Activated CD4-positive, CD25-positive, alpha-beta regulatory T cell treated with anti-CD3 and anti-CD28 coated beads, Interleukin-2, amount 50 U/mL, for 24 hours (primary cell): ENCODE measurements at regions not wholly inside any gene's neighbourhood (a gene's known extent, or its start where the extent isn't known, plus 50 kb on each side); places are given as distances from the start of the nearest gene placed in this dataset.

ENCODE experiments used
- ATAC-seq, 2 donors: fragments of 150-1000 bp; cut with Tn5 transposase; one replicate each; pipeline ENCODE4 v1.10.0; 2021; ENCODE audit warnings: mild to moderate bottlenecking in 1 of 2, moderate library complexity in 1 of 2

DNA sequence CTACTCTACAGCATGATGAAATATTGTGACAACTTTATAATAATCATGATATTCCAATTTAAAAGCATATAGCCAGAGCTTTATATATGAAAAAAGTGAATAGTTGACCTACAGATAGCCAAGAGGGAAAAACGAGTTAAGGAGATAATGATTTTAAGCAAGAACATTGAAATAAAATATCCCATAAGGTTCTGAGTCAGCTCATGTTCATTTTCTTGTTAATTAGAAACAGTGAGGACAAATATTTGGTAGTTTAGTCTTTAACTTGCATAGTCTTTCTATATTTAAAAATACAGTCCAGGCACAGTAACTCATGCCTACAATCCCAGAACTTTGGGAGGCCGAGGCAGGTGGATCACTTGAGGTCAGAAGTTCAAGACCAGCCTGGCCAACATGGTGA, 55.8 kb upstream of the CDH6 start:
- no peak for ATAC-seq

DNA sequence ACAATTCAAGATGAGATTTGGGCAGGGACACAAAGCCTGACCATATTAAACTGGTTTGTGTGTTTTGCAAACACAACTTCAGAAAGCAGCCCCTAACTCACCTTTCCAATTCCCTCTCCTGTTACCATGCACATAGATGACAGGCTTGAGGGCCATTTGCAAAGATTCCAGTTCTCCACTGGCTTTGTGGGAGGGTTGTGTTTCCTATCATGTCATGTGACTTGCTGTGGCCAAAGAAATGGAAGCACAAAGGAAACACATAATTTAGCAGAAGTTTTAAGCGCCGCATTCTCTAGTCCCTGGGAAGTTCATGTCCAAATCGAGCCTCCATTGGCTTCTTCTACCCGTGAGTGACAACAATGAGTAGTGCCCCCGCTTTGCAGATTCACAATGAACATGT, 57.9 kb upstream of the CDH6 start:
- ATAC-seq = no peak

DNA sequence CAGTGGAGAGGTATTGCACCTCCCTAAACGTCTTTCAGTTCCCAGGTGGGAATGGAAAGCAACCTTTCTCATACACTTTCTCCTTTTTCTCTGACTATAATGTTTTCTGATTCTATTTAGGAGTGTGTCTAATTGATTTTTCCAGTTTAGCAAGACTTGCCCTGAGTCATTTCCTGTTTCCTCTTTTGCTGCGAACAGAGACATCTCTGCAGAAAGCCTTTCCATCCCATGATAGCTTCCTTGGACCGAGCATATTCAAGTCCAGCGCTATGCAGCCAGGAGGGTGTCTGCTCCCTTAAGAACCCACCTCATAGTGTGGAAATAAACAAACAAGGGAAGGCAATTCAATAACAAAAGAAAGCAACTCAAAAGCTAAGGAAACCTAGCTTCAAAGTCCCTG, 60.0 kb upstream of the CDH6 start:
- no peak for ATAC-seq

DNA sequence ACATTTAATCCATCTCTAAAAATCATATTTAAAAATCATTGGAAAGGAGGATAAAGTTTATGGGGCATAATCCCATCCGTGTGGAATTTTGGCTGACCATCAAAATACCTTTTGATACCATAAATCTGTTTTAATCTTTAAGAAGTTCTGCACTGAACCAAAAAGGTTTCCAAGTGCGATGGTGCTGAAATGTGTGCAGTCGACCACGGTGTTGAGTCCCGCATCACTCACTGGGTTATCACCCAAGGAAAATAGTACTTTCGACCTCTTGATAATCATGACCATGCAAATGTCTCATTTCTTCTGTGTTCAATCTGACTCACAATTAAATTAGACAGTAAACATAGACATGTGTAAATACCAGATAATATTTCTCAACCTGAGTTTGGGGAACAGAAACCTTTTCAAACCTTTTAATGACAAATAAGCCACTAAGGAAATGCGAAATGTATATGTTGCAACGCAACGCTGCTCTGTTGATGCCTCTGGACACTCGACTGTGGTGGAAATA, 62.0 kb upstream of the CDH6 start:
- ATAC-seq = no peak

DNA sequence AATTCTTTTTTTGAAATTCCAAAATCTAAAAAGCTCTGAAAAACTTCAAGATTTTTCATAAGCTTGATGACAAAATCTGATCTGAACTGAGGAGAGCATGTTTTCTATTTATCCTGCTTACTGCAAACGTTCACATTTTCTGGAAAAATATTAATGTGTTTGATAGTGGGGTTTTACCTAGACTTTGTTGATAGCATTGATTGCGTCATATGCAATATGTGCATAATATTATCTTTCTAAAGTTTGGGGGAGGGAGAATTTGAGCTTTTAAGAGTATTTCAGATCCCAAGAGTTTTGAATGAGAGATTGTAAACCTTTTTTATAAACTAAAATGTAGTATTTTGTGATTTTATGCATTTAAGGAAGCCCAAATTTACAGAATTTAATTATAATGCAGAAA, 62.8 kb upstream of the CDH6 start:
- no peak for ATAC-seq

DNA sequence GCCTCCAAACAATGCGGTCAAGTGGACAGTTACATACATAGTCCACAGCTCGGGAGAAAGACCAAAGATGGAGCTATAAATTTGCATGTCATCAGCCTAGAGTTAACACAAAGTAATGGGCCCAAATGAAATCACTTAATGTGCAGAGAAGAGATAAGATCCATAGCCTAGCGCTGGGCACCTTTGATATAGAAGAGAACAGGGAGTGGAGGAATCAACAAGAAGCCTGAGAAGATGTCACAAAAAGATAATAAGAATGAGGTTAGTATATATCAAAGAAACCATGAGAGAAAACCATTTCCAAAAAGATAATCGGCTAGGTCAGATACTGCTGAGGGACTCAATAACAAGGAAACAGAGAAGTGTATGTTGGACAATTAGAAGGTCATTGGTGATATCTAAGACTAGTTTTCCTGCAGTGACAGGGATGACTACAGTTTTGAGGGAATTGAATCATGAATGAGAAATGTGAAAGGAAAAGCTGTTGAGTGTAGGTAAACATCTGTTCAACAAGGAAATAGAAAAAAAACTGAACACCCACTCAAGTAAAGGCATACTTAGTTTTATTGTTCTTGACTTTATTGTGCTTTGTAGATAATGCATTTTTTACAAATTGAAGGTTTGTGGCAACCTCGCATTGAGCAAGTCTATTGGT, 68.7 kb upstream of the CDH6 start:
- ATAC-seq = no peak

DNA sequence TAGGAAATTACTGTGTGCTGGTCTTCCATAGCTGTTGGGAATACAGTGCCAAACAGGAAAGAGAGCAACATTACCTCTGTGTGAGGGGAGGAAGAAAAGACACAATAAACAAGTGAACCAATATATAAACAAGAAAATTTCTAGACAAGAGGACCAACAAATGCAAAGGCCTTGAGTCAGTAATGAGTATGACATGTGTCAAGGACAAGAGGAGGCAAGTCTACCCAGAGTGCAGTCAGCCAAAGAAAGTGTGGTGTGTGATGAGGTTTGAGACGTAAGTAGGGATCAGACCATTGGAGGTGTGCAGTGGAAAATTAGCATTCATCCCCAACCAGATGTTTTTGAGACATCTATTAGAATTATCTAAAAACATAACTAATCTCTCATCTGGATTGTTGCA, 69.5 kb upstream of the CDH6 start:
- no peak for ATAC-seq

DNA sequence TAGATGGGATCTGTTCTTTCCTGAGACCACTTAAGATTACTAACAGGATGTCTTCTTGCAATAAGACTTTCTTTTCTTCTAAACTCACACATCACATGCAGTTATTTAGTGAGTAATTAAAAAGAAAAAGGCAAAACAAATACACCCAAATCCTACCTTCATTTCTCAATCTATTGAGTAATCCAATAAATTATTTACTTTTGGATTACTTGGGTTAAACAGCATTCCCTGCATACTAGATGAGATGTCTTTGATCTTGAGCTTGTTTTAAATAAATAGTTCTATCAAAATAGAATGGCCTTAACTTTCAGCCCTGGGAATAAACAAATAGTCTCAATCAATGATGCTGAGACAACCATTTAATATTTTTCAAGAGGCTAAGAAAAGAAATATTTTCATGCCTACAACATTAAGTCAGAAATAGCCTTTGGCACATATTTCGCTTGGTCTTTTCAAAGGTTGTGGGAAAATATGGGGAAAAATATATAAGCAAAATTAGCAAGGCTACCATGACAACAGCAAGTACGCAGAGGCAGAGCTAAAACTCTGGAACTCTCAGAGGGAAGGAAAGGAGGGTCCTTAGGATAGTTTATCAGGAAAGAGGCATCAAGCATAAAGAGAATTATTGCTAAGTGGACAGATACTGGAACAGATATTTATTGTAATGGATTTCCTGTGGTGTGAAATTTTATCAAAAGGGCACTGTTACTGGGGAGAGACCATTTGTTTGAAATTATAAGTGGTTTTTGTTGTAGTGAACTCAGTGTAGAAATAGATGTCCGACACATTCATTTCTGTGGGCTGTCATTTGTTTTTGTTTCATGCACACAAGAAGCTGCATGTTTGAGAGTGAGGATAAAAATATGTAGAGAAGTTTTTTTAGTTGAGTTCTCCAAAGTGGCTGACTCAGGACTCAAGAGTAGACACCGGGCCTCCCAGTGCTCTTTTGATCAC, 70.2 kb upstream of the CDH6 start:
- ATAC-seq = no peak

DNA sequence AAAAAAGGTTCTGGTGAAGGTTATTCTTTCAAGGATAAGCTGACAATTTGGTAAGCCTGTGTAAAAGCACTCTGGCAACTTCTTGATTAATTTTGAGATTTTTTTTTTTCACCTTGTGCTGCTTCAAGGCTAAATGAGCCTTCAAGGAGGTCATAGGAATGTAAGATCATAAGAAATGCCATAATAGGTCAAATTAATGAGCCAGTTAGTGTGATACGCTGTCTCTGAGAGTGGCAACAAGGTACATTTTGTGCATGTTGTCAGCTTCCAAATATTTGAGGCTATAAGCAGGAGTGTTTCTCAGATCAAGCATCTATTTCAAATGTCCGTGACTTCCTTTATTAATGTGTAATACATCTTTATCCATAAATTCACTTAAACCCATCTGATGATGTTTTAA, 72.3 kb upstream of the CDH6 start:
- no peak for ATAC-seq

DNA sequence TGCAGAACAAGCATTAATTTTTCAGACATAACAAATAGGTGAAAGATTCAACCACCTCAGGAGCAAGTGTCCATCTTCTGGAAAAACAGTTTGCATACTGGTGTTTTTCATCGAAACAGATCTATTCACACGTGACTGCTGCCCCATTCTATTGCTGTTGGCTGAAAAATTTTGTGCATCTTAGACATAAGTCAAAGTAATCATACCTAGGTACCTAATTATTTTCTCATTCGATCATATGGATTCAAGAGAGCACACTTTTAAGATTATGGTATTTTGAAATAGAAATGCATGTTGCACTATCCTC, 72.9 kb upstream of the CDH6 start:
- ATAC-seq = no peak

DNA sequence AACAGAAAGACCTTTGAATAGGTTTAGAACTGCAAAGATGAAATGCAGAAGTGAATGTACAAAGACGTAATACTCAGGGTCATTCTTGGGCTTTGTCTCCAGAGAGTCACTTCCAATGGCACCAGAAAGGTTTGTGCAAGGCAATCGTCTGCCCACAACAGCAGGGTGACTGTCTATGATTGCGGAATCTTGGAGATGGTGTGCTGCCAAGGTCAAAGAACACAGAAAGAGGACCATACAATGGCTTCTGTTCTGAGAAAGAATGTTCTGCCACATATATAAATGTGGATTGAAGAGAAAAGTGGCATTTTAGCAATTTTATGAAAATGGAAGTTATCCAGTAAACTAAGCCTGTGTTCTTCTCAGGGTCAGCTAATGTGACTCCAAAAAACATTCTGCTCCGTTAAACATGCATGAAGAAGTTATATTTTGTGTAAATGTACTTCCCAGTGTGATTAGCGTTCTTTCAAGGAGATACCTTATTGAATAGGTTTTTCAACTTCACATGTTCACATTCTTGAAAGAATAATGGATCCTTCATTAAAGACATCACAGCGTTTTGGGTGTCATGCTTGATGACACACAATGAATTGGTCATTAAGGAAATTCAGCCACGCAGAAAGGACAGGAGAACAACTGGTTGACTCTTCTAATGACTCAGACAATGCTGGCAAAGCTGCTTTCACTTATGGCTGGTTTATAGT, 73.4 kb upstream of the CDH6 start:
- ATAC-seq = no peak

DNA sequence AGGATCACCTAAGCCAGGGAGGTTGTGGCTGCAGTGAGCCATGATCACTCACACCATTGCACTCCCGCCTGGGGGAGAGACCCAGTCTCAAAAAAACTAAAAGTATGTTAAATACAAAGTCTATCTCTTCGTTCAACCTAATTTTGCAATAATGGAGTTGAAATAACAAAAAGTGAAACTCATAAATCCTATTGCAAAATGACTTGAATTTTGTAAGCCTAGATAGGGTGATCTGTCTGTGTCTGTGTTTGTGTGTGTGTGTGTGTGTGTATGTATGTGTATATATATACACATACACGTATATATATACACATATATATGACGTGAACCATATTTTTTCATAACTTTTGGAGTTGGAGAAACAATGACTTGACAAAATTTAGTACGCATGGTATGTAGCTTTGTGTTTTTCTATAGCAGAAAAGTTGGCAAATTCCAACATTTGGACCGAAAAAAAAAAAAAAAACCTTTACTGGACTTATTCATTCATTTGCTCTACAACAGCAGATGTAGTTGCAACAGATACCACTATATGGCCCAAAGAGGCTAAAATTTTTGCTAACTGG, 76.9 kb upstream of the CDH6 start:
- ATAC-seq = no peak

DNA sequence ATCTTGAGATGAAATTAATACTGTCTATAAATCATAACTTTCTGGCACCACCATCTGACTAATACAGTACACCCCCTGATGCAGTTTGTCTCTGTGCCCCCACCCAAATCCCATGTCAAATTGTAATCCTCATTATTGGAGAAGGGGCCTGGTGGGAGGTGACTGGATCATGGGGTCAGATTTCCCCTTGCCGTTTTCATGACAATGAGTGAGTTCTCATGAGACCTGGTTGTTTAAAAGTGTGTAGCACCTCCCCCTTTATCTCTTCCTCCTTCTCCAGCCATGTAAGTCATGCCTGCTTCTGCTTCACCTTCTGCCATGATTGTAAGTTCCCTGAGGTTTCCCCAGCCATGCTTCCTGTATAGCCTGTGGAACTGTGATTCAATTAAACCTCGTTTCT, 78.7 kb upstream of the CDH6 start:
- no peak for ATAC-seq

DNA sequence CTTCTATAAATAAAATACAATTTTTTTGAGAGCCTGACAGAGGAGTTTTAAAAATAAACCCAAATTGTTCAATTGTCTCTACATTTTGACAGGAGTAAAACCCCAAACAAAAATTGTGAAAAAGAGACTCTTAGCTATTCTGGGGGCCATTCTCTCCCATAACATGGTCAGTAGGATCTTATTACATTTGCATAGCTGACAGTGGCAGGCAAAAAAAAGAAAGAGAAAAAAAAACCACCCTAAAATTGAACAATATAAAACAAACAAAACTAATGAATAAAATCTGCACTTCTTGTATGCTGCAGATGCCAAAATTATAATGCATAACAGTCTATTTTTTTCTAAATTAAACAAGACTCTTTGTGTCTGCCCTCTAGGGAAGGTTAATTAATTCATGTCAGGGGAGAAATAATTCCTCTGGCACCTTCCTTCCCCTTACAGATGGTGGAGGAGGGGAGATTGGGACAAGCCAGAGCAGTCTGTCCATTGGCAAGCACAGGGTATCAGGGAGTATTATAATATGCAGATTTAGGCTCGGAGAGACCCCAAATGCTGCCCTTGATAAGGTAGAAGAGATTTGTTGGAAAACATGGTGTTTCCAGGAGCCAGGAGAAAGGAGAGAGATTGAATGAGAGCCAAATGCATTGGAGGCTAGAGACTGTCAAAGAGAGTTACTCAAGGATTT, 79.7 kb upstream of the CDH6 start:
- ATAC-seq = no peak

DNA sequence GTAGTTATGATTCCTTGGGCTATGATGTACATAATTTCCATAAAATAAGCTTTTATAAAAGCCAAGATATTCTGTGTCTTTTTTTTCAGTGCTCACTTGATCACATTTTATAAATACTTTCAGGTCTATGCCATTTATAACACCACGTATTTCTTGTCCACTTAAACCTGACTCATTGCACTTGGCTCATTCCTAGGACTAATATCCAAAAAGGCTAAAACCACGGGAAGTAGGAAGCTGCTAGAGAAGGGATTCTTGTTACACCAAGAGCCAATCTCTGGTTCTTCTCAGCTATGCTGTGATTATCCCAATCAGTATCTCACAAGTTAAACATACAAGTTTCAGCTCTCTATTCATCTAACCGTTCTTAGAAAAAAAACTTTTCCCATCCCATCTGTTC, 80.4 kb upstream of the CDH6 start:
- no peak for ATAC-seq

DNA sequence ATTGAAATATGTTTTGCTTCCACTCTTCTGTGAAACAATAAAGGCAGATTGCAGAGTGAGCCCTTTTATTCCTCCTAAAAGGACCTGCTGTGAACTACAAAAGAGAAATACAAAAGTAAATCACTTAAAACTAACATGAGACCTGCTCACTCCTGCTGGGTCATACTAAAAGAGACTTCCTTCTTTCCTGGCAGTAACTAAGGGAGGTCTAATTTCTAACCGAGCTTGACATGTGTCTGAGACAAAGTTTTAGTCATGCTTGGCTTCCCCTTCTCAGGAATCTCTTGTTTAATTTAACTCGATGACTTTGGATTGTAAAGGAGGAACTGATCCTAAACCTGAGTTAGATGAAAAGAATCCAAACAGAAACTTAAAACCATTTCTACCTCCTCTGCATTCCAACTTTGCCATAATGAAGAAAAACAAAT, 86.4 kb upstream of the CDH6 start:
- ATAC-seq = no peak

DNA sequence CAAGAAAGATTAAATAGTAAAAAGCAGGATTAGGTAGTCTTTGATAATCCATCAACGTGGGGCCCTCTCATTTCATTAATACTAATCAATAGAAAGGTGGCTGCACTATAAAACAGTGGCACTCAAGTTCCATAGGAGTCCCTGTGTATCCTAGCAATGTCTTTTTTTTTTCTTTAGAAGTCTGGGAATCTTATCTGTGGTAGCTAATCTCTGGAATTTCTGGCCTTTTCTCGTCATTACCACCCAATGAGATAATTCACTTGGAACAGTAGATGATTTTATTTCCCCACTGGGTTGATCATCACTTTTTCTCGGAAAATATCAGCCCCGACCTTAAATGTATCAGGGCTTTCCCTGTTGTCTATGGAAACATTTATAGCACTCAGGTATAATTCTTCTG, 86.8 kb upstream of the CDH6 start:
- ATAC-seq = no peak

DNA sequence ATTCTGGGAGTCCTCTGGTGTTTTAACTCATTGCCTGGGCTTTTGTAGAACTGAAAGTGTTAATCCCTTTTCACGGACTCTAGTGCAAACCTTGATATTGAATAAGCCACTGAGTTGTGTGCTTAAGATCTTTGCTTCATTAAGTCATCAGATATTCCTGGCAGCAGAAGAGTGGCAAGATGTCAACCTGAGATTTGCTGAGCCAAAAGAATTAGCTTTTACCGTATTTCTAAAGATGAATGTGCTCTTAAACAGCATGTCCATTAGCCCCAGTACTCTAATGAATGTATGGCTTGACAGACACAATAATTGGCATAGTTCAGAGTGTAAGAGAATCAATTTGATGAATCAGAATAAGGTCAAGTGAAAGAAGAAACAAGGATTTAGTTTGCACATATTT, 87.2 kb upstream of the CDH6 start:
- ATAC-seq = no peak

DNA sequence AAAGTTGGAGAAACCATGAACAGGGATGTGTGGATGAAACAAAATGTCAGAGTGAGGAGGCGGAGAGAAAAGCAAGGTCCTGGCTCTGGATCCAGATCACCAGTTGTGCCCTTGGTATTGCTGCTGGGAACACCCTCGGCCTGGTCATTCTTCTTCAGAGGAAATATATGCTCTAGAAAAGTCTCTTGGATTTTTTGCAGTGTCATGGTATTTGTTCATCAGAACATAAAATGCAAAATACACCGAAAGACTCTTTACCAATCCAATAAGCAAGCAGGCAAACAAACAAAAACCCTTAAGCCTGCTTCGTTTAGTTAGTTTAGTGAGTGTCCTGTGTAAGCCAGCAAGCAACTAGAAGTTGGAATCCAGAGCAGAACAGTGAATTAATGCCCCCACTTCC, 88.7 kb upstream of the CDH6 start:
- no peak for ATAC-seq

DNA sequence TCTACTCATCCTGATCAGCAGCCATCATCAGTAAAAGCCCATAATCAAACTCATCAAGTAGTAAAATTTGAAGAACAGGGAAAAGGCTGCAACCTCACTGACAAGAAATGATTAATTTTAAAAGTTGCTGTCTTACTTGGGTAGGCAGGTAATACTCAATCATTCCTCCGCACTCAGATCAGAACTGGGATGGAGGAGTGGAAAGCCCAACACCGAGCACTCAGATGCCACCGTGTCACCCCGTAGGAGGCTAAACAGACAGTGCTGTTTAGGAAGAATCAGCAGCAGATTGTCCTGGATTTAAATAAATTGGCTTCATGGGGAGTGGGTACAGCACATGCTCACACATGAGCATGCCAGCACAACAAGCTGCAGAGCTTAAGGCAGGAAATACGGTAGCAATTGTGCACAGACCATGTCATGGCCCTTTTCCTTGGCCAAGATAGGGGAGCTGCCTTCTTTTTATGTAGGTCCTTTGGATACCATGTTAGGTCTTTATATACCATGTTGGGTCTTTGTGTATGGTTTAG, 92.6 kb upstream of the CDH6 start:
- no peak for ATAC-seq

DNA sequence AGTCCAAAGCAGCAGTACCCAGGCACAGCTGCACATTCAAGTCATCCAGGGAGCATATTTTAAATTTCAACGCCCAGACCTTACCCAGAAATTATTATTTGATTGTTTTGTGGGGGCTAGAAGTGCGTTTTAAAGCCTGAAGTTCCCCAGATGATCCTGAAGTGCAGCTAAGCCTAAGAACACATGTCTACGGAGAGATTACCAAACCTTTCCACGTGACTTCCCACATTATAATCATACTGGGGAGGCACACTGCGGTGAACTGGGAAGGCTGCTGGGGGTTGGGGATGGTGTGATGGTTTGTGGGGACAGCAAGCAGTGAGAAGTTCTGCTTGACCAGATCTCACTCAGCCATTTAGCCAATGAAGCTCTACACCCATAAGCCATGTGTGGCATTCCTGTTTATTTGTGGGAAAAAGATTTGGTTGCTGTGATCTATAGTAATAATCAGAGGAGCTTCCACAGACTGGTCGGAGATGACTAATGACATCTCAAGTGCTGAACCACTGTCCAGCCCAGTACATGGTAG, 93.4 kb upstream of the CDH6 start:
- ATAC-seq = no peak

DNA sequence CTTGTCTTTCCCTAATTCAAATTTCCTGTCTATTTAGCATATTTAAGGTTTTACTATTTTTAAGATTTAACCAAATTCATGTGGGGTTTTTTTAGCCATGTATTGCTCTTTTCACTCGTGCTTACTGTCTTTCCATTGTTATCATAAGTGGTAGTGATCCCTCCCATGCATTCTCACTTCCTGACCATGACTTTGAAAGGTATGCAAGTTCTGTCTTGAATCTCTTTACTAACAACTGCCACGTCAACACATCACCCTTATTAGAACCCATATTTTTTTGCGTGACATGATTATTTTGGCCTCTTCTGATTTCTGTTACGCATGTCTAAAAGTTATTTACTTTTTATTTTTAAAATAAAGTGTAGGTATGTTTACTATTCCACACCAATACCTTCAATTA, 94.7 kb upstream of the CDH6 start:
- ATAC-seq = no peak
